ENCODE measurements at regions not wholly inside any gene's neighbourhood (a gene's known extent, or its start where the extent isn't known, plus 50 kb on each side); places are given as distances from the start of the nearest gene placed in this dataset.

GRCh38 chr6:167754691-167755090, 72.0 kb upstream of the AFDN start:
- no peak for ATAC-seq (ENCODE audit: low read depth)
- Histone ChIP-seq H2AFZ (replicated peaks; ENCODE audit: low read length, poor library complexity) (no peak overlapping the region), H4K8ac (ENCODE audit: low read depth in 2 of 2, low read length in 2 of 2) (no peak overlapping the region), H2BK15ac (ENCODE audit: low read depth, low read length) (no peak overlapping the region), H2BK5ac (ENCODE audit: low read depth, low read length, poor library complexity, severe bottlenecking) (no peak overlapping the region), H2BK20ac (ENCODE audit: low read depth, low read length) (no peak overlapping the region), H3K27me3 (ENCODE audit: control insufficient read depth, insufficient read depth, low read length) (no peaks in the 10 kb centered on the region), H3K79me1 (ENCODE audit: low read depth in 1 of 2, low read length in 2 of 2) (no peaks in the 10 kb centered on the region), H4K20me1 (ENCODE audit: insufficient read depth, low read length) (no peaks in the 10 kb centered on the region), H3K9ac (ENCODE audit: low read depth, low read length) (no peak overlapping the region), H3K36me3 (ENCODE audit: control insufficient read depth, insufficient read depth, low read length) (no peaks in the 10 kb centered on the region), H2BK120ac (ENCODE audit: low read depth, low read length) (no peak overlapping the region), H3K9me1 (ENCODE audit: insufficient read depth, low read length) (no peaks in the 10 kb centered on the region), H3K4me1 (ENCODE audit: control insufficient read depth, insufficient read depth, low read length) (no peaks in the 10 kb centered on the region), H3K23ac (ENCODE audit: low read depth, low read length) (no peak overlapping the region), H2AK9ac (replicated peaks; ENCODE audit: low read depth, low read length, poor library complexity) (no peak overlapping the region), H3K4me3 (ENCODE audit: insufficient read depth, low read depth, low read length) (no peak overlapping the region), H3K4me2 (ENCODE audit: low read depth, low read length) (no peak overlapping the region), H3K9me3 (ENCODE audit: control insufficient read depth, insufficient read depth, low read length) (peaks cover 21% of the 10 kb centered on the region), H3K18ac (ENCODE audit: low read depth, low read length) (no peak overlapping the region), H4K5ac (ENCODE audit: low read depth, low read length) (no peak overlapping the region), H3K56ac (ENCODE audit: extremely low read depth, insufficient read depth, low read length) (no peak overlapping the region), H3K14ac (replicated peaks; ENCODE audit: low read depth, low read length) (no peak overlapping the region), H2AK5ac (ENCODE audit: low read depth, low read length) (no peak overlapping the region), H3K4ac (ENCODE audit: low read depth, low read length) (no peak overlapping the region), H4K91ac (ENCODE audit: insufficient read depth, low read depth, low read length) (no peak overlapping the region), H3K27ac (ENCODE audit: insufficient read depth, low read length) (no peak overlapping the region)
- CTCF ChIA-PET: no interaction called here
- dilution Hi-C loops (cut with HindIII; ENCODE audit: low sequenced_read_pairs, unreplicated experiment): no loop called here
- in situ Hi-C loops (cut with MboI; ENCODE audit: low sequenced_read_pairs): no loop called here
- BruUV-seq (replicated peaks): no TSS peak
- intact Hi-C loops (cut with micrococcal nuclease): no loop called here
- TF ChIP-seq NFE2L2 (IDR thresholded peaks at IDR 0.05; ENCODE audit: low read depth, low read length): no peak
- TF ChIP-seq RCOR1 (IDR thresholded peaks at IDR 0.05; ENCODE audit: insufficient replicate concordance, low read length): no peak
- no peak for TF ChIP-seq FOS (IDR thresholded peaks at IDR 0.05; ENCODE audit: low read depth, low read length)
- TF ChIP-seq MAZ (IDR thresholded peaks at IDR 0.05; ENCODE audit: borderline replicate concordance, low read depth, low read length): no peak
- no peak for TF ChIP-seq BHLHE40 (IDR thresholded peaks at IDR 0.05; ENCODE audit: low read depth, low read length)
- TF ChIP-seq, protein P1, sequence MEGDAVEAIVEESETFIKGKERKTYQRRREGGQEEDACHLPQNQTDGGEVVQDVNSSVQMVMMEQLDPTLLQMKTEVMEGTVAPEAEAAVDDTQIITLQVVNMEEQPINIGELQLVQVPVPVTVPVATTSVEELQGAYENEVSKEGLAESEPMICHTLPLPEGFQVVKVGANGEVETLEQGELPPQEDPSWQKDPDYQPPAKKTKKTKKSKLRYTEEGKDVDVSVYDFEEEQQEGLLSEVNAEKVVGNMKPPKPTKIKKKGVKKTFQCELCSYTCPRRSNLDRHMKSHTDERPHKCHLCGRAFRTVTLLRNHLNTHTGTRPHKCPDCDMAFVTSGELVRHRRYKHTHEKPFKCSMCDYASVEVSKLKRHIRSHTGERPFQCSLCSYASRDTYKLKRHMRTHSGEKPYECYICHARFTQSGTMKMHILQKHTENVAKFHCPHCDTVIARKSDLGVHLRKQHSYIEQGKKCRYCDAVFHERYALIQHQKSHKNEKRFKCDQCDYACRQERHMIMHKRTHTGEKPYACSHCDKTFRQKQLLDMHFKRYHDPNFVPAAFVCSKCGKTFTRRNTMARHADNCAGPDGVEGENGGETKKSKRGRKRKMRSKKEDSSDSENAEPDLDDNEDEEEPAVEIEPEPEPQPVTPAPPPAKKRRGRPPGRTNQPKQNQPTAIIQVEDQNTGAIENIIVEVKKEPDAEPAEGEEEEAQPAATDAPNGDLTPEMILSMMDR (conservative IDR thresholded peaks at IDR 0.05; ENCODE audit: low read depth, low read length): no peak
- no peak for TF ChIP-seq MXI1 (IDR thresholded peaks at IDR 0.05; ENCODE audit: borderline replicate concordance, low read depth, low read length)
- TF ChIP-seq MAFK (IDR thresholded peaks at IDR 0.05; ENCODE audit: low read depth, low read length): no peak
- no peak for TF ChIP-seq SMC3 (IDR thresholded peaks at IDR 0.05; ENCODE audit: low read depth, low read length)
- no peak for TF ChIP-seq CEBPB (IDR thresholded peaks at IDR 0.05; ENCODE audit: low read depth, low read length)
- no peak for TF ChIP-seq ELK1 (IDR thresholded peaks at IDR 0.05; ENCODE audit: borderline replicate concordance, low read depth, low read length)
- TF ChIP-seq RAD21 (IDR thresholded peaks at IDR 0.05; ENCODE audit: low read length): no peak
- no peak for TF ChIP-seq RFX5 (IDR thresholded peaks at IDR 0.05; ENCODE audit: low read depth, low read length)
- no peak for TF ChIP-seq POLR2A (IDR thresholded peaks at IDR 0.05; ENCODE audit: low read depth, low read length)
- no peak for TF ChIP-seq CHD1 (IDR thresholded peaks at IDR 0.05; ENCODE audit: low read depth, low read length)
- TF ChIP-seq USF2 (IDR thresholded peaks at IDR 0.05; ENCODE audit: low read depth, low read length): no peak
- POLR2A ChIA-PET (ENCODE audit: unreplicated experiment): no interaction called here
- no peak for DNase-seq
- WGBS, 2 experiments (ENCODE audit: extremely low coverage in 2 of 2, insufficient read length in 1 of 2): 62% methylated on average over 6 of the region's 10 CpGs; no CpG with 5 or more reads in 1 of the 2 experiments

Measured in IMR-90 (cell line).